Natural killer cell treated with Interleukin-12 subunit alpha and Interleukin-12 subunit beta and Interleukin-15 and Interleukin-18, amount 100 ng/mL, for 72 hours (primary cell): ENCODE measurements at regions not wholly inside any gene's neighbourhood (a gene's known extent, or its start where the extent isn't known, plus 50 kb on each side); places are given as distances from the start of the nearest gene placed in this dataset.
A peak's percentile ranks its signal among the peaks of the same experiment; 100 is the strongest.
"Not testable (repeated sequence)": the region's sequence is repeated elsewhere in the genome, so short reads cannot be mapped to it uniquely, and the experiment has no call there.

Experiments
- ATAC-seq, 2 donors: fragments of 150-1000 bp; cut with Tn5 transposase in 1 of 2; sonication (Bioruptor Pico), chemical (Tn5 transposase) in 1 of 2; 2 replicates each; pipeline ENCODE4 v1.10.0; 2021
- DNase-seq: peaks from one replicate; pipeline ENCODE4 v3.0.0; 2022; ENCODE audit warnings: low spot score
- H3K27ac Mint-ChIP-seq, 2 donors: 1 replicate in 1 of 2; 2 replicates in 1 of 2; pipeline ENCODE4 v1.8.0; 2022; ENCODE audit warnings: mixed read lengths in 2 of 2, mild to moderate bottlenecking in 1 of 2, moderate library complexity in 1 of 2
- H3K27me3 Mint-ChIP-seq, 2 donors: 1 replicate in 1 of 2; 2 replicates in 1 of 2; pipeline ENCODE4 v1.8.0; 2022; ENCODE audit warnings: mixed read lengths in 2 of 2
- H3K36me3 Mint-ChIP-seq: one replicate; pipeline ENCODE4 v1.8.0; 2022; ENCODE audit warnings: mixed read lengths
- H3K4me1 Mint-ChIP-seq, 2 donors: 1 replicate in 1 of 2; 2 replicates in 1 of 2; pipeline ENCODE4 v1.8.0; 2022; ENCODE audit warnings: low read depth in 2 of 2, mixed read lengths in 2 of 2, mild to moderate bottlenecking in 1 of 2
- H3K4me3 Mint-ChIP-seq: one replicate; pipeline ENCODE4 v1.8.0; 2022; ENCODE audit warnings: mixed read lengths
- H3K9me3 Mint-ChIP-seq: 2 replicates; pipeline ENCODE4 v1.8.0; 2022; ENCODE audit warnings: mixed read lengths

- ATAC-seq (no peak), DNase-seq (no peak)
- peaks cover 0 to 13% of the 10 kb centered on the region in 2 donors for H3K27me3 Mint-ChIP-seq
- H3K9me3 Mint-ChIP-seq, result peaks cover 9% of the 10 kb centered on the region
- no peak overlapping the region for H3K27ac Mint-ChIP-seq
- H3K4me1 Mint-ChIP-seq, result peaks cover 0 to 5% of the 10 kb centered on the region in 2 donors
- peaks cover 11% of the 10 kb centered on the region for H3K36me3 Mint-ChIP-seq
- H3K4me3 Mint-ChIP-seq, result no peak overlapping the region
Observed at GRCh38 chr3:194886836-194887235, 201.2 kb downstream of the FAM43A start.

GRCh38 chr3:194888062-194888461 is 202.4 kb downstream of the FAM43A start:
- not testable (repeated sequence) for DNase-seq, H3K4me3 Mint-ChIP-seq, H3K9me3 Mint-ChIP-seq, ATAC-seq, H3K27ac Mint-ChIP-seq
- Mint-ChIP-seq H3K4me1 (peaks cover 5 to 10% of the 10 kb centered on the region in 2 donors), H3K27me3 (peaks cover 0 to 13% of the 10 kb centered on the region in 2 donors), H3K36me3 (peaks cover 11% of the 10 kb centered on the region)

GRCh38 chr3:194888916-194889315 is 203.2 kb downstream of the FAM43A start:
- no peak for DNase-seq
- Mint-ChIP-seq H3K27me3 (peaks cover 0 to 13% of the 10 kb centered on the region in 2 donors), H3K4me3 (no peak overlapping the region), H3K27ac (no peak overlapping the region), H3K36me3 (peaks cover 7% of the 10 kb centered on the region), H3K4me1 (peaks cover 11 to 15% of the 10 kb centered on the region in 2 donors), H3K9me3 (peaks cover 6% of the 10 kb centered on the region)
- ATAC-seq, result no peak

GRCh38 chr3:194890091-194890490 is 204.4 kb downstream of the FAM43A start:
- Mint-ChIP-seq H3K27ac (no peak overlapping the region), H3K4me1 (peaks cover 11 to 20% of the 10 kb centered on the region in 2 donors), H3K9me3 (peaks cover 11% of the 10 kb centered on the region), H3K36me3 (peaks cover 4% of the 10 kb centered on the region), H3K27me3 (peaks cover 2 to 13% of the 10 kb centered on the region in 2 donors), H3K4me3 (no peak overlapping the region)
- ATAC-seq, result no peak
- no peak for DNase-seq

- peak; percentile 65 to 72 for ATAC-seq
- DNase-seq, result no peak
- H3K4me1 Mint-ChIP-seq, result peaks cover 11 to 15% of the 10 kb centered on the region in 2 donors
- H3K9me3 Mint-ChIP-seq, result peaks cover 13% of the 10 kb centered on the region
- H3K36me3 Mint-ChIP-seq, result peaks cover 16% of the 10 kb centered on the region
- H3K27me3 Mint-ChIP-seq, result peaks cover 15 to 30% of the 10 kb centered on the region in 2 donors
- H3K4me3 Mint-ChIP-seq, result peak overlapping the region; percentile 41
- peak overlapping the region in 1 of 2 donors; percentile 60 for H3K27ac Mint-ChIP-seq
Observed at GRCh38 chr3:194893121-194893987, 207.7 kb downstream of the FAM43A start.

- peaks cover 11 to 15% of the 10 kb centered on the region in 2 donors for H3K4me1 Mint-ChIP-seq
- DNase-seq (no peak), ATAC-seq (no peak)
- no peak overlapping the region for H3K4me3 Mint-ChIP-seq
- peaks cover 25% of the 10 kb centered on the region for H3K36me3 Mint-ChIP-seq
- peaks cover 19% of the 10 kb centered on the region for H3K9me3 Mint-ChIP-seq
- peak overlapping the region in 1 of 2 donors; percentile 38 for H3K27ac Mint-ChIP-seq
- H3K27me3 Mint-ChIP-seq, result peaks cover 20 to 36% of the 10 kb centered on the region in 2 donors
Observed at GRCh38 chr3:194894538-194894937, 208.9 kb downstream of the FAM43A start.

GRCh38 chr3:194900854-194901522 is 215.3 kb downstream of the FAM43A start:
- Mint-ChIP-seq H3K4me3 (peak overlapping the region; percentile 12), H3K4me1 (peaks cover 14 to 26% of the 10 kb centered on the region in 2 donors), H3K27me3 (peaks cover 34 to 53% of the 10 kb centered on the region in 2 donors), H3K27ac (peak overlapping the region in 1 of 2 donors; percentile 34), H3K9me3 (peaks cover 18% of the 10 kb centered on the region), H3K36me3 (peaks cover 35% of the 10 kb centered on the region)
- ATAC-seq, result peak in 1 of 2 donors; percentile 28
- no peak for DNase-seq

GRCh38 chr3:194903447-194903846 is 217.8 kb downstream of the FAM43A start:
- Mint-ChIP-seq H3K4me1 (peaks cover 21 to 33% of the 10 kb centered on the region in 2 donors), H3K36me3 (peaks cover 22% of the 10 kb centered on the region), H3K9me3 (peaks cover 13% of the 10 kb centered on the region), H3K27me3 (peaks cover 24 to 32% of the 10 kb centered on the region in 2 donors)
- H3K4me3 Mint-ChIP-seq, DNase-seq, ATAC-seq, H3K27ac Mint-ChIP-seq: not testable (repeated sequence)

GRCh38 chr3:194904999-194905398 is 219.3 kb downstream of the FAM43A start:
- not testable (repeated sequence) for DNase-seq, H3K36me3 Mint-ChIP-seq, H3K4me3 Mint-ChIP-seq, ATAC-seq, H3K9me3 Mint-ChIP-seq
- H3K27ac Mint-ChIP-seq, result peak overlapping the region; percentile 76 to 87
- H3K4me1 Mint-ChIP-seq, result peaks cover 21 to 33% of the 10 kb centered on the region in 2 donors
- H3K27me3 Mint-ChIP-seq, result peaks cover 14 to 17% of the 10 kb centered on the region in 2 donors

GRCh38 chr3:194905696-194906095 is 220.0 kb downstream of the FAM43A start:
- Mint-ChIP-seq H3K9me3 (no peaks in the 10 kb centered on the region), H3K27ac (peak overlapping the region; percentile 76 to 87), H3K36me3 (peaks cover under 1% of the 10 kb centered on the region), H3K4me3 (peak overlapping the region; percentile 52), H3K27me3 (peaks cover 9 to 10% of the 10 kb centered on the region in 2 donors), H3K4me1 (peaks cover 15 to 26% of the 10 kb centered on the region in 2 donors)
- no peak for DNase-seq
- peak in 1 of 2 donors; percentile 19 for ATAC-seq

- Mint-ChIP-seq H3K27me3 (peaks cover 6 to 8% of the 10 kb centered on the region in 2 donors), H3K36me3 (no peaks in the 10 kb centered on the region), H3K9me3 (no peaks in the 10 kb centered on the region), H3K4me3 (peak overlapping the region; percentile 52), H3K27ac (peak overlapping the region; percentile 76 to 87), H3K4me1 (peaks cover 13 to 21% of the 10 kb centered on the region in 2 donors)
- DNase-seq (no peak), ATAC-seq (peak; percentile 60 to 70)
Observed at GRCh38 chr3:194906229-194906629, 220.5 kb downstream of the FAM43A start.

- DNase-seq (no peak), ATAC-seq (peak; percentile 70 to 76)
- Mint-ChIP-seq H3K36me3 (no peaks in the 10 kb centered on the region), H3K27ac (peak overlapping the region; percentile 76 to 87), H3K9me3 (no peaks in the 10 kb centered on the region), H3K4me3 (peak overlapping the region; percentile 23), H3K4me1 (peaks cover 13 to 15% of the 10 kb centered on the region in 2 donors), H3K27me3 (peaks cover 7 to 9% of the 10 kb centered on the region in 2 donors)
Observed at GRCh38 chr3:194906970-194907629, 221.4 kb downstream of the FAM43A start.

- Mint-ChIP-seq H3K4me1 (peaks cover 13 to 15% of the 10 kb centered on the region in 2 donors), H3K36me3 (no peaks in the 10 kb centered on the region), H3K9me3 (no peaks in the 10 kb centered on the region), H3K27me3 (peaks cover 4 to 6% of the 10 kb centered on the region in 2 donors), H3K27ac (peak overlapping the region; percentile 76 to 87), H3K4me3 (no peak overlapping the region)
- DNase-seq, result no peak
- no peak for ATAC-seq
Observed at GRCh38 chr3:194907811-194908210, 222.1 kb downstream of the FAM43A start.
